Sciatic nerve (tissue), 2 donors: ENCODE measurements at regions not wholly inside any gene's neighbourhood (a gene's known extent, or its start where the extent isn't known, plus 50 kb on each side); places are given as distances from the start of the nearest gene placed in this dataset.
A peak's percentile ranks its signal among the peaks of the same experiment; 100 is the strongest.

Experiments
- ATAC-seq: fragments of 200-7000 bp; cut with Tn5 transposase; one replicate; pipeline ENCODE4 v1.9.1; 2020; ENCODE audit warnings: mild to moderate bottlenecking, moderate library complexity
- DNase-seq: peaks from one replicate; pipeline ENCODE4 v3.0.0-alpha.2; 2020; ENCODE audit warnings: low spot score
- intact Hi-C: fragments of 100-400 bp; cut with DNase I; formaldehyde crosslinking; loops from one replicate; pipeline ENCODE4 v1.14.2; 2022
- donor health status: DM: no; HTN: no; CAD: no.
- donor health status: DM: no; HTN: no; CAD: no.

- intact Hi-C loops = no loop called here
- ATAC-seq (no peak), DNase-seq (peak; percentile 50)
These were observed 51.8 kb upstream of the PPP2R2D start for GRCh38 chr10:131848741-131849590.

DNA sequence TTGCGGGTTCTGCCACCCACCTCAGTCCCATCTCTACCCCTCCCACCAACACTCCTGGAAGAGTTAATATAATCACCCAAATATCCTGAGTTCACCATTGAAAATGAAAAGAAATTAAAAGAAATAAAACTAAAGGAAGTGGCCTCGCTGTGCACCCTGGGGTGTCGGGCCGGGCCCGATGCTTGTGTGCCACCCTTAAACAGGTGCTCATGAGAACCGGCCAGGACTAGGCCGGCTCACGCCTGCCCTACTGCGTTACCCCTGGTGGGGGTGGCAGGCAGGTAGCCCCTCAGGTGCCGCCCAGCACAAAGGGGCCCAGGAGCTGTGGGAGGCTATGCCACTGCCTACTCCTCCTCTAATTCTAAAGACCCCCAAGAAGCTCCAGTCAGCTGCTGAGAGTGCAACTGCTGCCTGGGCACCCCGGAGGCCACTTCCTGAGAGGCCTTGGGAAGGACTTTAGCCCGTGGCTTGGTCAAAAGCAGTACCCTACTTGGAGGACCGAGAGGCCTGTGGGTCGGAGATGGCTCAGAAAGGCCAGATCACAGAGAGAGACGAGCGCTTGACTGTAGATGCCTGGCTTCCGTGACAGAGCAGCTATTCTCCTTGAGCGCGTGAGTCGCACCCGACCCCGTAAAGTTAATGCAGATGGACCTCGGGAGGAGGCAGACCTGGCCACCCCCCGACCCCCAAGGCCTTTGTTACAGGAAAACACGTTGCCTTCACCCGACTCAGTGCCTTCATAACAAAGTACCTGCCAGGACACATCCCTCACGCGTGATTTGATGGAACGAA is 51.0 kb upstream of the PPP2R2D start:
- ATAC-seq (no peak), DNase-seq (peak; percentile 33)
- intact Hi-C loops = no loop called here

DNA sequence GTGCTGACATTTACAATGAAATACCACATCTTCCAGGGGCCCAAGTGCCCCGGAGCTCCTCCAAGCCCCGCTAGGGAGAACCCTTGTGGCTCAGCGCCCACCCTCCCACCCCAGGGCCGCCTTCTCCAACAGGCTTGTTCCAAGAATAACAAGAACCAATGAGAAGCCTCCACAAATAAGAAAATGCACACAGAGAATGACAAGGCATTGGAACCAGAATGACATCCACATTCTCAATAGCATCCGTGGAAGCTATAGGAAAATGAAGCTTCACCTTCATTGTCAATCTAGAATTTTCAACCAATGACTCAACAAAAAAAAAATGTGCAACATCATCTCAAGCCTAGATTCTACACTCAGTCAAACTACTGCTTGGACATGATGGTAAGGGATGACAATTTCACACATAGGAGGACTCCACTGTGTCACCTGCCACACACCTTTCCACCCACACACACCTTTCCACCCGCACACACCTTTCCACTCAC is 50.4 kb upstream of the PPP2R2D start:
- DNase-seq (no peak), ATAC-seq (no peak)
- intact Hi-C loops = no loop called here
